Loucy (cell line): ENCODE measurements at regions not wholly inside any gene's neighbourhood (a gene's known extent, or its start where the extent isn't known, plus 50 kb on each side); places are given as distances from the start of the nearest gene placed in this dataset.

Source experiments
- H2AFZ ChIP-seq: fragments of 200-600 bp; sonication (generic); 2 replicates; pipeline ENCODE4 v1.6.0; 2016; ENCODE audit warnings: antibody characterized with exemption, mild to moderate bottlenecking, low read length, moderate library complexity
- H3F3A ChIP-seq: fragments of 200-600 bp; 2 replicates; pipeline ENCODE4 v1.6.0; 2016; ENCODE audit warnings: antibody characterized with exemption, low read depth, mild to moderate bottlenecking
- H3K27me3 ChIP-seq: fragments of 200-600 bp; sonication (generic); 2 replicates; pipeline ENCODE4 v1.6.1; 2014; ENCODE audit warnings: low read length, mild to moderate bottlenecking; ENCODE audit not compliant: insufficient read depth, poor library complexity, severe bottlenecking
- H3K36me3 ChIP-seq: fragments of 200-600 bp; sonication (generic); 2 replicates; pipeline ENCODE4 v1.6.1; 2016; ENCODE audit warnings: low read length; ENCODE audit not compliant: insufficient read depth
- H3K4me1 ChIP-seq: fragments of 200-600 bp; sonication (generic); 2 replicates; pipeline ENCODE4 v1.5.1; 2014; ENCODE audit warnings: low read length, mild to moderate bottlenecking; ENCODE audit not compliant: insufficient read depth, poor library complexity, severe bottlenecking
- H3K4me2 ChIP-seq: fragments of 200-600 bp; sonication (generic); 2 replicates; pipeline ENCODE4 v1.6.0; 2014; ENCODE audit warnings: antibody characterized with exemption, low read length, low read depth, mild to moderate bottlenecking; ENCODE audit not compliant: poor library complexity, severe bottlenecking
- H3K4me3 ChIP-seq: fragments of 200-600 bp; sonication (generic); 2 replicates; pipeline ENCODE4 v1.5.1; 2014; ENCODE audit warnings: low read length, mild to moderate bottlenecking, mixed read lengths; ENCODE audit not compliant: poor library complexity, severe bottlenecking
- H3K79me2 ChIP-seq: fragments of 200-600 bp; sonication (generic); 2 replicates; pipeline ENCODE4 v1.6.1; 2014; ENCODE audit warnings: low read length; ENCODE audit not compliant: insufficient read depth
- H3K9ac ChIP-seq: fragments of 200-600 bp; sonication (generic); 2 replicates; pipeline ENCODE4 v1.6.0; 2014; ENCODE audit warnings: mild to moderate bottlenecking, low read depth, low read length, moderate library complexity; ENCODE audit not compliant: poor library complexity, severe bottlenecking
- H3K9me2 ChIP-seq: fragments of 200-600 bp; sonication (generic); replicated peaks from 2 replicates; pipeline ENCODE4 v1.6.1; 2016; ENCODE audit warnings: low read depth, low read length, mixed read lengths
- H3K9me3 ChIP-seq: fragments of 200-600 bp; sonication (generic); 2 replicates; pipeline ENCODE4 v1.6.1; 2014; ENCODE audit warnings: mild to moderate bottlenecking, antibody characterized with exemption, low read length, low read depth; ENCODE audit not compliant: insufficient read depth
- H4K20me1 ChIP-seq: fragments of 200-600 bp; sonication (generic); 2 replicates; pipeline ENCODE4 v1.6.0; 2014; ENCODE audit warnings: antibody characterized with exemption, low read length, mild to moderate bottlenecking; ENCODE audit not compliant: insufficient read depth, poor library complexity, severe bottlenecking
- CTCF ChIP-seq: fragments of 200-600 bp; sonication (generic); conservative IDR thresholded peaks from 2 replicates; pipeline ENCODE4 v1.5.1; 2014; ENCODE audit warnings: mild to moderate bottlenecking, antibody characterized with exemption, low read length
- EZH2phosphoT487 ChIP-seq: fragments of 200-600 bp; IDR thresholded peaks from 2 replicates; pipeline ENCODE4 v1.6.1; 2018; ENCODE audit warnings: antibody characterized with exemption, mild to moderate bottlenecking, moderate library complexity, borderline replicate concordance

- Histone ChIP-seq H3K27me3 (no peaks in the 10 kb centered on the region), H3K79me2 (no peaks in the 10 kb centered on the region), H3K4me3 (no peak overlapping the region), H3K9me3 (no peaks in the 10 kb centered on the region), H3K4me1 (no peaks in the 10 kb centered on the region), H2AFZ (no peak overlapping the region), H3K36me3 (no peaks in the 10 kb centered on the region), H3K4me2 (no peak overlapping the region), H4K20me1 (no peaks in the 10 kb centered on the region), H3F3A (no peaks in the 10 kb centered on the region), H3K9me2 (no peaks in the 10 kb centered on the region), H3K9ac (no peak overlapping the region)
- TF ChIP-seq EZH2phosphoT487, result no peak
- no peak for TF ChIP-seq CTCF
Observed at GRCh38 chr3:7927015-7927414, 574.6 kb upstream of the LMCD1 start.

GRCh38 chr3:7927864-7928263, 573.8 kb upstream of the LMCD1 start:
- Histone ChIP-seq H3F3A (no peaks in the 10 kb centered on the region), H3K4me1 (no peaks in the 10 kb centered on the region), H3K4me3 (no peak overlapping the region), H3K9ac (no peak overlapping the region), H2AFZ (no peak overlapping the region), H3K79me2 (no peaks in the 10 kb centered on the region), H3K9me2 (no peaks in the 10 kb centered on the region), H3K27me3 (no peaks in the 10 kb centered on the region), H3K4me2 (no peak overlapping the region), H3K9me3 (no peaks in the 10 kb centered on the region), H3K36me3 (no peaks in the 10 kb centered on the region), H4K20me1 (no peaks in the 10 kb centered on the region)
- TF ChIP-seq EZH2phosphoT487 (no peak), CTCF (no peak)

- Histone ChIP-seq H3K79me2 (no peaks in the 10 kb centered on the region), H3K4me3 (no peak overlapping the region)
- no peak for TF ChIP-seq CTCF
Observed at GRCh38 chr3:7929319-7929889, 572.2 kb upstream of the LMCD1 start.

More at GRCh38 chr3:7929319-7929889, 572.2 kb upstream of the LMCD1 start:
- no peaks in the 10 kb centered on the region for H3K9me2 ChIP-seq
- H3K4me1 ChIP-seq, result no peaks in the 10 kb centered on the region
- no peak overlapping the region for H3K9ac ChIP-seq
- H2AFZ ChIP-seq, result no peak overlapping the region
- H3K27me3 ChIP-seq, result no peaks in the 10 kb centered on the region
- H3K9me3 ChIP-seq, result no peaks in the 10 kb centered on the region
- H4K20me1 ChIP-seq, result no peaks in the 10 kb centered on the region
- no peaks in the 10 kb centered on the region for H3K36me3 ChIP-seq
- H3F3A ChIP-seq, result no peaks in the 10 kb centered on the region
- H3K4me2 ChIP-seq, result no peak overlapping the region
